Amniotic stem cell (primary cell): ENCODE measurements at regions not wholly inside any gene's neighbourhood (a gene's known extent, or its start where the extent isn't known, plus 50 kb on each side); places are given as distances from the start of the nearest gene placed in this dataset.
"Not testable (repeated sequence)": the region's sequence is repeated elsewhere in the genome, so short reads cannot be mapped to it uniquely, and the experiment has no call there.

Experiments used
- DNase-seq: peaks from one replicate; lab custom pipeline; 2025; lab: John Stamatoyannopoulos, UW

DNA sequence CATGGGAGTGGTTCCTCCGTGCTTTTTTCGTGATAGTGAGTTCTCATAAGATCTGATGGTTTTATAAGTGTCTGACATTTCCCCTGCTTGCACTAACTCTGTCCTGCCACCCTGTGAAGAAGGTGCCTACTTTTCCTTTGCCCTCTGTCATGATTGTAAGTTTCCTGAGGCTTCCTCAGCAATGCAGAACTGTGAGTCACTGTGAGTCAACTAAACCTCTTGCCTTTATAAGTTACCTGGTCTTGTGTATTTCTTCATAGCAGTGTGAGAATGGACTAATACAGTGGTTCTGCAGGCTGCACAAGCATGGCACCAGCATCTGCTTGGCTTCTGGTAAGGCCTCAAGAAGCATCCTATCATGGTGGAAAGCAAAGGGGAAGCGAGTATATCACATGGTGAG is 1144.6 kb downstream of the SORCS3 start:
- no peak for DNase-seq

DNA sequence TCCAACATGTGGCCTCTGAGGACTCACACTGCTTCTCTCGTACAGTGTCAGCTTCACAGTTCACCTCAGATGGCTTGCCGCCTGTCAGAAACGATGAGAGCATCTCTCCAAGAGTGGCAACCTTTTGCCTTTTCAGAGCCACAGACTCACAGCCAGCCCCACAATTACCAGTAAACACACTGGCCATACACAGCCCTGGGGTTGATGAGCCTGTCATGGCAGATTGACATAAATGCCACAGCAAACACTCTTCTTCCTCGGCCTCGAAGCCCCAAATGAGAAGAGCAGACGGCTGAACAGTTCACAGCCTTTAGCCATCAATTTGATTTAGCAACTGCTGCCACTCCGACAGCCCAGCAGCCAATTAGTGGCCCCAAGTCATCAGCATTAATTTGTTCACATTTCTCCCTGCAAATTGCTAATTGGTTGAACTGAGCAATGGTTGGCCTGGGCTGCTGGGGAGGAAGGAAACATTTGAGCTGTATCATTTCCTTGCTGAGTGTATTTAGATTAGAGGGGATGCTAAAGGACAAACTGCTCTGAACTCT is 1142.9 kb downstream of the SORCS3 start:
- DNase-seq = no peak

DNA sequence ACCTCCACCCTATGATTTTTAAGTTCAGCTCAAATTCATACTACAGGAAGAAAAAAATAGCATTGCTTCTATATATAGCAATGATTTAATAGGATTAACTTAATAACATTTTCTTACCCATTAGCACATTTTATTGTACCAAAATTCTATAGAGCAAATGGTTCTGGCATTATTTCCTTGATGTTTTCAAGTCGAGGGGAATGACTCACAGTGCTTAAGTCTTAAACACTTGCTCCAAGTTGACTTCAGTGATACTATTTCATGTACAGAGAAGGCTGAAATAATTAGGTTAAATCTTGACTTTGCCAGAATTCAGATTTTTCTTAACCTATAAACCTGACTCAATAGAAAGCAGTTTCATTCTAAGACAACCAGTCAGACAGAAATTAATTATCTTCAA is 1133.8 kb downstream of the SORCS3 start:
- no peak for DNase-seq

DNA sequence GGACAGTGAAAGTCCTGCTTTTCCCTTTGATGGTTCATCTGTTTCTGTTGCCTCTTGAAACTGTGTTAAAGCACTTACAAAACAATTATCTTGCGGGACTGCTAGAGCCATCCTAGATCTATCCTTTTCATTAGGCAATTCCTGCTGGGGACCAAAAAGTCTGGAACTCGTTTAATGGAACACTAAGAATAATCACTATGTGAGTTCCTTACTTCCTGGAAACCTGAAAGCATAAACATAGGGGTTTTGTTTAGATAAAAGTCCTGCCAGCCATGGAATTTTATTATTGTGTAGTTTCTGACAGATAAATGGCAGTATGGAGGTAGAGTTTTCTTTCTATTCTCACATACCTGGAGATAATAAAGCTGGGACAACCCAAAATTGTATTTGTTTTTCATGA is 1133.3 kb downstream of the SORCS3 start:
- DNase-seq = no peak

DNA sequence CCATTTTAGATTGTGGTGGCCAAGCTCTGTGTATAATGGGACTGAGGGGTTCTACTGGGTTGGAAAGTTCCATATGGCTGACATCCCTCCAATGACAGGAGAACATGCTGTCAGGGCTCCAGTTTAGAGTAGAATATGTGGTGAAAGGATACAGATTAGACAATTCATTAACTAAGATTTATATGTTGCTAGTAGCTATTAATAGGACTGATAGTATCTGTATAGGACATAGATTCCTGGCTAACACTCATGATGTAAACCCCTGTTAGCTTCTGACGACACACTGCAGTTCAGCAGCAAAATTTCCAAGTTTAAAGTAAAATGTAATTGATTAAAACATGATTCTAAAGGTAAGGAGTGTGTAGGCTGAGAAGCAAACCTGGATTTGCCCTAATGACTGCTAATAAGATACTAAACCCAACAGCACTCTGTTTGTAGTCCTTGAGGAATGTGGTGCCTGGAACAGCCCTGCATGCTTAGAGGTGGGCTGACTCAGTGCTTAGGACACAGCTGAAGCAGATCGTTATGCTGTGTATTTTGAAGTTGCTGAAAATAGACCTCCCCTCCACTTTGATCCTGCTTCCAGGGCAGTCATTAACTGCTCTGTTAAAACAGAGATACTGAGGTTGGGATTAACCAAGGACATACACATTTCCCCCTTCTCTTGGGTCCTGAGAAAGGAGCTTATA is 1129.6 kb downstream of the SORCS3 start:
- DNase-seq = no peak

DNA sequence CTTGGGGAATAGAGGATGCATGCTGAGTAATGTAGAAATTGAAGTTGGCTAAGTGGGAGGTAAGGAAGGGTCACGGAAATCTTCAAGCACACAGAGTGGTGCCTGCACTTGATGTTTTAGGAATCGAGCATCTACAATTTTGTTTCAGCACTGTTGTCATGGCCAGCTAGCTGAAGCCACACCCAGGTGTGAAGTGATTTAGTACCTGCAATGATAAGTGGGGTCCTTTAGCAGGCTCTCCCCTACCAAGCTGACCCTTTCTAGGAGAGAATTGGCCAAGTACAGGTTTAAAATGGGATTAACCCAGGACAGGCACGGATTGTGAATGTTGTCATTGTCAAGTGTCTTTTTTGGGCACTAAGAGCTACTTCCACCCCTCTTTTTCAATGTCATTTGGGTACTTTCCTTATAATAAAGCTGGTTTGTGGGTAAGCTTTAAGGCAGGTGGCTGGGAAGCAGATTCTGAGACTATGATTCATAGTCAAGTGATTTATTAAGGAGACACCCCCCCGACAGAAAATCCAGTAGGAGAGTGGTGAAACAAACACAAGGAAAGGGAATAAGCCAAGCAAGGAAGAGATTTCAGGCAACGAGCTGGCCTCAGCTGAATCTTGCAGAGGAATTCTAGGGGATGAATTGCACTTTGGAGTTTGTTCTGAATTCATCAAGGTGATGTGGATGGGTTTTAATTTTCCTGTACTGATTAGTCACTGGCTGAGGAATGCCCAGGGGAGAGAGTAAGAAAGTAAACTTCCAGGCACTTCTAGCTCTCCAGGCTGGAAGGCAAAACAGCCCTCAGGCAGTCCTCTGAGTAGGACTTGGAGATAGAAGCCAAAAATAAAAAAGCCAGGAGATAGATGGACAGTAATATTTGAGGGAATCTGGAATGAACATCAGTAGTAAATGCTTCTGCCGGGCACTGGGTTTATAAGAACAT is 1128.4 kb downstream of the SORCS3 start:
- no peak for DNase-seq

DNA sequence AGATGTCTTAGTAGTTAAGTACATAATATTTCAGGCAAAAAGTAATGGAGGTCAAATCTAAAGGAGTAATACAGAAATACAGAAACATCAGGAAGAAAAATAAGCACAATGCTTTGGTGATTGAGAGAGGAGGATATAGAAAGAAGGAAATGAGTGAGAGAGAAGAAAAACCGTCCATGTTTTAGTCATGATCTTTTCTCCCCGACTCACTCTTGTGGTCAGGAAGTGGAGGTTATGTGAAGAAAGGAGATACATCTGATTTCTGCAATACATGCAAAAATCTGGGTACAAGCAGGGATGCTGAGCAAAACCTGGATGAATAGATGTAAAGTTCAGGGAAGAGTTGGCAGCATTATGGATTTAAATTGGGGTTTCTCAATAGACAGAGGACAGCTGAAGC is 1122.5 kb downstream of the SORCS3 start:
- no peak for DNase-seq

DNA sequence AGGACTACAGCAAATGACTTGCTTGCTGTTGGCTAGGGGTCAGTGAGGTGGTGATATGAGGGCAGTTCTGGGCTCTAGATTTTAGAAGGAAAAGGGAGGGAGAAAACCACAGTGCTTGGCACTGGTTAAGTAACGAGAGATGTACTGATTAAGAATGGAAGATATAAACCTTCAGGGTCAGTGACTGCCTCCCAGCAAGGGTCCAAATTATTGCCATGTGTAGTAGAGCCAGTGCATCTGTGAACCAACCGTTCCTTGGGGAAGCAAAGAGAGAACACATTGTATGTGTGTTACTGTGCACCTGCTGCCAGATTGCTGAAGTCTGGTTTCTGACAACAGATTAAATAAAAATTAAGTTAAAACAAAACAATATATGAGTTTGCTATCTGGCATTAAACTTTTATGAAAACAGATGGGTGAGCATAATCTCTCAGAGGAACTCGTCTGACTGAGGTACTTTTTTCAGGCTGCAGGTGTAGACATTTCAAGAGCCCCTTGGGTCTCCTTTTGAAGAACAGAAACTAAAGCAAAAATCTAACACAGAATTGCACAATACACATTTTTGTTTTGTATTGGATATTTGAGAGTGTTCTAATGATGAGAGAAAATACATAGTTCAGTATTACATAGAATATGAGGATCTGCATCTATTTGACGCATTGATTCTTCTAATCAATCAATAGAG is 1120.6 kb downstream of the SORCS3 start:
- no peak for DNase-seq

DNA sequence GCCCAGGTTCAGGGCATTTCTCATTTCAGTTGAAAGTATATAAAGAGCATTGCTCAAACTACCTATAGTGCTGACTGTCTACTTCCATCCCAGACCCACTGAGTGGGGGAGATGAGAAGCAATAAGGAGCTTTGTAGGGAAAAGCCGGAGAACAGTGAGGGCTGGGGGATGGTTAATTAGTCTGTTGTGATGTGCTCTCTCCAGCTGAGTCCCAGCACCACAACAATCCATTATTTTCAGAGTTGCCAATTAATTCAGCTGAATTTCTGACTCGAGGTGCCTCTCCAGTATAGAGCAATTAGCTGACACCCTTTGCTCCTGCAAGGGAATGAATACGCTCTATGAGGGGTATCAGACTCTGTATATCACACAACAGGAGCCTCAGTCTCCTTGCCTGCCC is 1118.6 kb downstream of the SORCS3 start:
- DNase-seq = no peak

DNA sequence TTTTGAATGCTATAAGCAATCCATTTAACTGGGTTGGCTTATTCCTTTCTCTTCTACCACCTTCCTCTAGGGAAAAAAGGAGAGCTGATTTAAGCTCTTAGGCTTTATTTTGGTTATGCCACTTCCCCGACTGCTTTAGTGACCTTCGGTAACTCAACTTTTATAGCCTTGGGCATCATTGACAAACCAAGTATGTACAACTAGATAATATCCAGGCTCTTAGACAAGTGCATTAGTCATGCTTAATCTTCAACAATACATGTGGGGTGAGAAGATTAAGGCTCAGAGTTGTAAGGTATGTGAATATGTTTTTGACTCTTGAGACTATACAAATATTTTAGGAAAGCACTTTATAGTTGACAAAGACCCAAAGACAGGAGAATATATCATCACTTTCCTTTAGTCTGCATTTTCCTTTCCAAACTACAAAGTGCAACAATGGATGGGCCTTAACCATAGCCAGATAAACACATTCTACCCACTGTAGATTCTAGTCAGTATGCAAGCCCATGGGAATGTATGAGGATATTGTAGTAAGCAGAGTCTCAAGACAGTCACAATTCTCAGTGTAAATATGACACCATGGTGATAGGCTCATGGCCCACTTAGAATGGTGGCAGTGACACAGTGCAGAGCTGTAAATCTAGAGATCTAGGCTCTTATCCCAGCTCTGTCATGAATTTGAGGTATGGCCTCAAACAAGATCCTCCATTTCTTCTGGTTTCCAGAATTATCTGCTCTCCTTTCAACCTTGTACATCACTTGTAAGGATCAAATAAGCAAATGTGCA is 1117.3 kb downstream of the SORCS3 start:
- DNase-seq = no peak

DNA sequence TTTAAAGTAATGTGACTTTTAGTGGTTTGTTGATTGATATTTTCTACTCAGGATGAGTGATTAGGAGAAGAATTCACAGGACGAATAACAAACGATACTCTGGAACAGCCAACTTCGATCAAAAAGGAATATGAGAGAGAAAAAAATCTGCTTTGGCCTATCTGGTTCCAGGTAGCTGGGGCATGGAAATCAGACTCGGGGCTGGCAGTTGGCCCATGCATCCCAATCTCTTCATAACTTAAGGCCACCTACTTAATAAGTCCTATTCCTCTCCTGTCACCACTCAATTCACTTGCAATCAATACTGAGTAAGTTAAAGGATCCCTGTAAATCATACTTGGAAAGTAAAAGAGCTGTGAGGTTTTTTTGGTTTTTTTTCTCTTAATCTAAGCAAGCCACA is 1116.2 kb downstream of the SORCS3 start:
- DNase-seq = no peak

DNA sequence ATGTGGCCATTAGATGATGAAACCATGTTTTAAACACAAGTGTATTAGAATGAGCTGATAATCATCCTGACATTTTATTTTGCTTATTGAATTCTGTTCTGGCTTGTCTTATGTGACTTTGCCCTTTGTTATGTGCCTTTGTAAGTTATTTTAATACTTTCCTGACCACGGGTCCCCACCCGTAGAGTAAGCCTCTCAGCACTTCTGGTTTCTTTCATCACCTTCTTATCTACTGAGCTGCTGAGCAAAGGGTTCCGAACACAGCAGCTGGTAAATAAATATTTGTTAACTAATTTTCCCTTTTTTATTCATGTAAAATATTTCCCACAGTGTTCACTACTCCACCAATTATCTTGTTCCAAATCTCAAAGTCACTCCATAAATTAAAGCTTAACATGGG is 1115.3 kb downstream of the SORCS3 start:
- DNase-seq = no peak

DNA sequence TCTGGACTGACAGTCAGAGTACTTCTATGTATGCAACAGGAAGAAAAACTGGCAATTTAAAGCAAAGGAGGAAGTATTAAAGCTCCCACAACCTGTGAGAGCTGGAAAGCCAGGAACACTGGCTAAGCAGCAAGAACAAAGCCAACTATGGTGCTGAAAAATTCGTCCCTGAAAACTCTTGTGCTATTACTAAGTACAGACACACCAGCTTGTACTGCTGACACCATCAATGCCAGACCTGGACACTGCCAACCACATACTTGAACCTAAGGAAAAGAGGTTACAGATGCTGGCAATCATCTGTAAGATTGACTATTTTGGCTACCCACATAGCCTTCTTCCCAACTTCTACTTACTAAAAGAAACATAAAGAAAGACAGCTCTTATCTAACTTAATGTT is 1110.6 kb downstream of the SORCS3 start:
- no peak for DNase-seq

DNA sequence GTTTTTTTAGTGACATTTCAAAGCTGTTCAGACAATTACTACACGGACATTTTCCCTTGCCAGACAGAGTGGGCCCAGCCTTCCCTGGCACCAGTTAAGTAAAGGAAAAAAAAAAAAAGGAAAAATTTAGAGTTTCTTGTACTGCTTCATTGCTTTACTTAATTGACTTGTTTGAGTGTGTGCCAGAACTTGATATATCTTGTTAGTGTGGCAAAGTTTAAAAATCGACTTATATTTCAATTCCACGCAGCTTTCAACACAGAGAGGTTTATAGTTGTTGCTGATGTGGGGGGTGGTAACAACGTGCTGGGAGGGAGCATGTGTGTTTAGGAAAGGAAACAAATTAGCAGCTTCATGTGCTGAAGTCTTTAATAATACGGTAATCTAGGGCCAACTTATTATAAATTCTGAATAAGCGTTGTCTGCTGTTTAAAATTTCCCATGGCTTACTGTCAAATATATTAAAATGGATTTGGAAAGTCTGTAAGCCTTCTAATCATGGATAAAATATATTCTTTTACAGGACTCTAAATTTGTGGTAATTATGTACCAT is 1104.6 kb downstream of the SORCS3 start:
- DNase-seq = no peak

DNA sequence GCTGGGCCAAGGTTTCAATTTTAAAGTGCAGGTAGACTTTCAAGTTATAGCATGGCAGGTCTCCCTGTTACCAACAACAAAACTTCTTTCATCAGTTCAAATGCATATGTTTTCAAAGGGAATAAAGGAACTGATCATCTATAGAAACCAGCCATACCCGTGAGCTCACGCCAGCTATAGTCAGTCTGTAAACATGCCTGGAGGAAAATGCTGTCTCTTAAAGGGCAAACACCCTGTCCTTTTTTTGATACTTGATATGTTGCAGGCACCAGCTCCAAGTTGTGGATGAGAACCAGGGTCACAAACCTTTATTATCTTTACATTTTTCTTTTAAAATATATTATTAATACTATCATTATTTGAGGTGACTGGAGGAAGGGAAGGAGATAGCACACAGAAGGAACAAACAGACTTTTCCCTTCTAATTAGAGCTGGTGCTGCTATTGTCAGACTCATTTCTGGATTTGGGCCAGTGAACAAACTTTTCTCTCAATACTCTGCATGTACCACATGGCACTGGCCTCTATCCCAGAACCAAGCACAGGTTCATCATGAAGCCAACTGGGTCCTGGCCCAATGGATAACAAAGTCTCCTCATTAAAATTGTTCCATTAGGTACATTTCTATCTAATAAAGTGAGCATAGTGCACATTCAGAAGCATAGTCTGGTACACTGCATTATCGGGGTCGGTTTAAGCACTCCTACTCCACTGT is 1102.4 kb downstream of the SORCS3 start:
- no peak for DNase-seq

DNA sequence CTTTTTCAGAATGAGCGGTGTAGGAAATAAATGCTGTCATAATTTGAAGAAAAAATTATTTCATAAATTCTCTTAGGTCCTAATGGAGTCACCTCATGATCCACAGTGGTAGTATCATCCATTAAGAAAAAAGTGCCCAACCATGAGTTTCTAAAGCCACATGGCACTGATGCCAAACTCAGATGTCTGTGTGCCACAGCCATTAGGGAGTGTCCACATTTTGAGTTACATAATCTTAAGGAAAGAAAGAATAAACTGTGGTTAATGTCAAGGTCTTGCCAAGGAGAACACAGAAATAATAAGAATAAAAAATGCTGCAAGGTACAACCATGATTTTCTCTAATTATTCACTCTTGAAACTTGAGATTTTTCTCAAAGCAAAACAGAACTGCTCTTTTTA is 1101.8 kb downstream of the SORCS3 start:
- DNase-seq = no peak

DNA sequence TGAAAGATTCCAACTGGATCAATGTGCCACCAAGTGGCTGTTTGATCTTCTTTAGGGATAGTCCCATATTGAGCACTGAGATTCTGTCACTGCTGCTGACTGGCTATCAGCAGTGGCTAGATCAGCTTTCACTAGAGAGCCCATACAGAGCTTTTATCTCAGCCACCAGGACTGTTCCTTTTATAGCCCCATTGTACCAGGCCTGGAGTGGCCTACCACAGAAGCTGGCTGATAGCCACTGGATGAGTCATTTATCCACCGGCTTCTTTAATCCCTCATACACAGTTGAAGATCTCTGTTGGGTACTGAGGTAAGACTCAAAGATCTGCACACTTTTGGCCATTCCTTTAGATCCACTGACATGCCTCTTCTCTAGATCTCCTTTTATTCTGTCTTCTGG is 1101.1 kb downstream of the SORCS3 start:
- DNase-seq = no peak

DNA sequence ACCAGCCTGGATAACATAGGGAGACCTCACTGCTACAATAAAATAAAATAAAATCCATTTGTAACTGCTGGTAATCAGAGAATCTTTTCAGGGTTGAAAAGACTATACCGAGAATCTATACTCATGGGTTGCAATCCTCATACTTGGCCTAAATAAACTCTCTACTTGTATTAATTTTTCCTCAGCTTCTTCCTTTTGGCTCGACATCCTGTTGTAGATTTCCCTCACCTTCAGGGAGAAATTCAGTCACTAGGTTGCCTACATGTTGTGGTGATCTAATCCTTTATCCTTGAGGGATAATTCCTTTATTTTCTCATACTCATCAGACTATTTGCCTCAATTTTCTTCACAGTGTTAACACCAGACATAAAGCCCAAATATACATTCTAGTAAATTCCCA is 1093.4 kb downstream of the SORCS3 start:
- no peak for DNase-seq

DNA sequence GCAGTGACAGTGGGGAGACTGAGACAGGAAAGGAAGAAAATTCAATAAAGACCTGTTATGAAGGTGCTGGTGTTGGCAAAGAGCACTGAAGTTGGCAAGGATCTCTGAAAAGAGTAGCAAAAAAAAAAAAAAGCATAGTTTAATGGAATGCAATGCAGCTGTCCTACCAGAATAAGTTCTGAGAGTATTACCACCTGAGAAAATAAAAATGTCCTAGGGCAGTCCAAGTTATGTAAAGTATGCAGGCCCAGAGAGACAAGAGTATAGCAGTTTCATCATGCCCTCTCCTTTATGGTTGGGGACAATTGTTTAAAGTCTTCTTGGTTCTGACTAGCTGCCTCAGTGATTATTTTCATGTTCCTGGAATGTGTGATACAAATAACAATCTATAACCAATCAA is 1092.8 kb downstream of the SORCS3 start:
- no peak for DNase-seq

DNA sequence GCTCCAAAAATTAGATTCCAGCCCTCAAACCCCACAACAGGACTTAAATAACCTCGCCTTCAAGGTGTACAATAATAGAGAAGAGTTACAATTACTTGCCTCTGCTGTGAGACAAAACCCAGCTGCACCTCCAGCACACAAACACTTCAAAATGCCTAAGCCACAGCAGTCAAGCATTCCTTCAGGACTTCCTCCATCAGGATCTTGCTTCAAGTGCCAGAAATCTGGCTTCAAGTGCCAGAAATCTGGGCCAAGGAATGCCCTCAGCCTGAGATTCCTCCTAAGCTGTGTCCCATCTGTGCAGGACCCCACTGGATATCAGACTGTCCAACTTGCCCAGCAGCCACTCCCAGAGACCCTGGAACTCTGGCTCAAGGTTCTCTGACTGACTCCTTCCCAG is 1088.3 kb downstream of the SORCS3 start:
- no peak for DNase-seq

DNA sequence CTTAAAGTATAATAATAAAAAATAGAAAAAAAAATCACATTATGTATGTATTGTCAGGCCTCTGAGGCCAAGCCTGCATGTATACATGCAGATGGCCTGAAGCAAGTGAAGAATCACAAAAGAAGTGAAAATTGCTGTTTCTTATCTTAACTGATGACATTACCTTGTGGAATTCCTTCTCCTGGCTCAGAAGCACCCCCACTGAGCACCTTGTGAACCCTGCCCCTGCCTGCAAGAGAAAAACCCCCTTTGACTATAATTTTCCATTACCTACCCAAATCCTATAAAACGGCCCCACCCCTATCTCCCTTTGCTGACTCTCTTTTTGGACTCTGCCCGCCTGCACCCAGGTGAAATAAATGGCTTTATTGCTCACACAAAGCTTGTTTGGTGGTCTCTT is 1086.5 kb downstream of the SORCS3 start:
- not testable (repeated sequence) for DNase-seq
